Epithelial cell of prostate (primary cell): ENCODE measurements at regions not wholly inside any gene's neighbourhood (a gene's known extent, or its start where the extent isn't known, plus 50 kb on each side); places are given as distances from the start of the nearest gene placed in this dataset.
A peak's percentile ranks its signal among the peaks of the same experiment; 100 is the strongest.

Source experiments
- DNase-seq: peaks from one replicate; pipeline ENCODE4 v3.0.0-alpha.2; 2011; ENCODE audit warnings: low read depth, low spot score
- H3K27ac ChIP-seq: fragments of 450-650 bp; 2 replicates; pipeline ENCODE4 v1.5.1; 2017; ENCODE audit warnings: mild to moderate bottlenecking

DNA sequence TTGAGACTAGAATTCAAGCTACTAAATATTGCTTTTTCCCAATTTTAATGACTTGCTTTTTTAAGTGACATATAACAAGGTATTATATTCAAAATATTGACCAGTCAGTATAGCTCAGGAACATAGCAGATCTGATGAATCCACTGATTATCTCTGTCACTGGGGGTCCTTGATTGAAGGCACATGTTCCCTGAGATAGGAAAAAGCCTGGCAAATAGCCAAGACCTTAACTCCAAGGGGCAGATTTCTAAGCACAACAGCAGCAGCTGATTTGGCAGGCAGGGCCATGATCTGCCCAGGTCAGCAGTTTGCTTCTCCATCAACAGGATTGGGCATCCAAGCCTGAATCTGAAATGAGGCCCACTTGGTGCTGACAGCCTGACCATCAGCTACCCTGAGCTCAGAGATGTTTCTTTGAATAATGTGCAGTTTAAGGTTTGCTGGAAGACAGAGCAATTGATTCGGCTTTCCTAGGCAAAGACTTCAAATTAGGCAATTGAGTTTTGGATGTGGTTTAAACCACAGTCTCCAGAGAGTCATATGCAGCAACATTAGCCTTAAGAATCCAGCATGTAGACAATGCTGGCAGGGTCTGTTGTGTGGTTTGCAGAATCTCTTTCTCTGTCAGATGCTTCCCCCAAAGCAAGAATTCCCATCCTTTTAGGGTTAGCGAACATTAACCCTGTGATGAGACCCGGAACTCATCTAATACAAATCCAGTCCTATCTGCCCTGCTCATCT lies 352.6 kb downstream of the ADRA2A start:
- DNase-seq, result no peak
- H3K27ac ChIP-seq, result no peak overlapping the region

- H3K27ac ChIP-seq, result no peak overlapping the region
- DNase-seq, result no peak
Measured at GRCh38 chr10:111430070-111430469, 353.2 kb downstream of the ADRA2A start.

- no peak overlapping the region for H3K27ac ChIP-seq
- no peak for DNase-seq
Measured at GRCh38 chr10:111432588-111432987, 355.8 kb downstream of the ADRA2A start.

DNA sequence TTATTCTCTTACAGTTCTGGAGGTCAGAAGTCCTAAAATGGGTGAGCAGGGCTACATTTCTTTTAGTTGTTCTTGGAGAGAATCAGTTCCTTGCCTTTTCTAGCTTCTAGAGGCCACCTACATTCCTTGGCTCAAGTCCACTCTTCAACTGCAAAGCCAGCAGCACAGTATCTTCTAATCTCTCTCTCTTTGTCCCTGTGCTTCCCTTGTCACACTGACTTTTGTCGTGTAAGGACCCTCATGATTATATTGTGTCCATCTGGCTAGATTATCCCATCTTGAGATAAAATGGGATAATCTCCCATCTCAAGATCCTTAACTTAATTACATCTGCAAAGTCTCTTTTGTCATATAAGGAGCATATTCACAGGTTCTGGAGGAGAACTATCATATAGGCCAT lies 359.0 kb downstream of the ADRA2A start:
- DNase-seq, result no peak

GRCh38 chr10:111439034-111439842 lies 362.4 kb downstream of the ADRA2A start:
- H3K27ac ChIP-seq, result no peak overlapping the region
- DNase-seq, result no peak

More for the DNA sequence above, 359.0 kb downstream of the ADRA2A start:
- no peak overlapping the region for H3K27ac ChIP-seq

- H3K27ac ChIP-seq, result no peak overlapping the region
- DNase-seq, result no peak
Measured at GRCh38 chr10:111440501-111440900, 363.7 kb downstream of the ADRA2A start.

- no peak overlapping the region for H3K27ac ChIP-seq
- no peak for DNase-seq
Measured at GRCh38 chr10:111445667-111446066, 368.8 kb downstream of the ADRA2A start.

- DNase-seq, result no peak
- H3K27ac ChIP-seq, result no peak overlapping the region
Measured at GRCh38 chr10:111446966-111447365, 370.1 kb downstream of the ADRA2A start.

GRCh38 chr10:111452153-111452552 lies 375.3 kb downstream of the ADRA2A start:
- H3K27ac ChIP-seq, result no peak overlapping the region
- no peak for DNase-seq

DNA sequence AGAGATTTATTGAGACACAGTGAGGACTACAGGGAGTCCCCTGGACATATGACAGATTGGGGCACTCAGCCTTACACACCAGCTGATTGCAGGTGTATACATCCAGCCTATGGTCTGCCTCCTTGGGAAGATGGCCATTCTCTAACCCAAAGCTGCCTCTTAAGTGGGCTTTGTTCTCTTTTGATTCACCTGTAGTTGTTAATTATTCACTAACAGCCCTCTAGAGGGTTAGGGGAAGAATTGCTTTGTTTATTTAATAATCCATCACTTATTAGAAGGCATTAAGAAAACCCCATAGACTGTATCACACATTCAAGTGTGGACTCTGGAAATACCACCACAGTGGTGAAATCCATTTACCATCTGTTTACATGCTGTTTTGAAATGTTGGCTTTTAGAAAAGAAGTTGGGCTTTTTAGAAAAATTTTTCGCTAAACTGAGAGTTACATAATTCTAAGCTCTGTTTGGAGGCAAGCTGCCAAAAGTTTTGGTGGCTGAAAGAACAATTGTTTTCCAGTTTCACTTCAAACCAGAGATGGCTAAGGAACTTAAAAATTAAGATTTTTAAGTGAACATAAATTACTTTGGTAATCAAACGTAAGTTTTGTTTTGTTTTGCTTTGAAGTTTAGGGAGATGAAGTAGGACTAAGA lies 379.1 kb downstream of the ADRA2A start:
- no peak for DNase-seq
- no peak overlapping the region for H3K27ac ChIP-seq

DNA sequence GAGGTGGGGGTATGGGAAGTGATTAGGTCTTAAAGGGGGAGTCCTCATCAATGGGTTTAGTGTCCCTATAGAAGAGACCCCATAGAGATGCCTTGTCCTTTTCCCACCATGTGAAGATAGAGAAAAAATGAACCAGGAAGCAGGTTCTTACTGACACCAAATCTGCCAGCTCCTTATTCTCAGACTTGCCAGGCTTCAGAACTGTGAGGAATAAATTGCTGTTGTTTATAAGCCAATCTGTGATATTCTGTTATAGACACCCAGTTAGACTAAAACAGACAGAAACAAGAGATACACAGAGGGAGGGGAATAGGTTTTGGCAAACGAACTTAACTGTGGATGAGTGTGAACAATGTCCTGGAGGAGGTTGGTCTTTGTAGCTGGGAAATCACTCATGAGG lies 381.4 kb downstream of the ADRA2A start:
- H3K27ac ChIP-seq, result no peak overlapping the region
- no peak for DNase-seq

DNA sequence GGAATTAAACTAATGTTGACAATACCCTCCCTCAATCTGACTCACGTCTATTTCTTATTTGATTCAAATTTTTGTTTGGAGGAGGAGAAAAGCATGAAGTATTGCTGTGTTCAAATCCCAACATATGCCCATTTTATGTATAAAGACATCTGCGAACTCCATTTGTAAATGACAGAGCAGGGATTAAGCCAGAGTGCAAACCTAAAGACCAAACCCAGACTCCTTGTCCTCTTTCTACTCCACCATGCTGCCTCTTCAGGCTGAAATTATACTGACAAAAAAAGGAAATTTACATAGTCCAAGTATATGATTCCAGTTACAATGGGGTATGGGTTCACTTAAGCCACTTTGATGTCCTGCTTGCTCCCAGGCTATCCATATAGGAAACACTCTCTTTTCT lies 383.1 kb downstream of the ADRA2A start:
- no peak overlapping the region for H3K27ac ChIP-seq
- DNase-seq, result no peak

- DNase-seq, result no peak
Measured at GRCh38 chr10:111472445-111472844, 395.6 kb downstream of the ADRA2A start.

GRCh38 chr10:111473361-111473760 lies 396.5 kb downstream of the ADRA2A start:
- H3K27ac ChIP-seq, result no peak overlapping the region
- peak; percentile 69 for DNase-seq

More at GRCh38 chr10:111472445-111472844, 395.6 kb downstream of the ADRA2A start:
- H3K27ac ChIP-seq, result no peak overlapping the region

DNA sequence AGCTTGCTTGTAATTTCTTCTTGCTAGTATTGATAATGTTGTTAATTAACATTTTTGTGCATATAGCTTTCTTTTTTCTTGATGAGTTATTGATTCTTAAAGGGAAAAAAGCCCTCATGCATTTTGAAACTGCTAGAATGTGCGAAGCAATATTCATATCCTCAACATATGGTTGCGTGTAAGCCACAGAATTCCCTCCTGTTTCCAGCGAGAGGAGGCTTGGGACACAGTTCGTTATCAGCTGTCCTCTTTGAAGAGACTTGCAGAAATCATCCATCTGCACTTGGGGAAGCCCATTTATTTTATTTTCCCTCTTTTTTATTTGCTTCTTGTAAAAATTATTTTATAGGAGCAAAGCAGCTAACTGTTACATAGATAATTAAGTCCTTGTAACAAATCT lies 398.0 kb downstream of the ADRA2A start:
- DNase-seq, result no peak
- no peak overlapping the region for H3K27ac ChIP-seq

DNA sequence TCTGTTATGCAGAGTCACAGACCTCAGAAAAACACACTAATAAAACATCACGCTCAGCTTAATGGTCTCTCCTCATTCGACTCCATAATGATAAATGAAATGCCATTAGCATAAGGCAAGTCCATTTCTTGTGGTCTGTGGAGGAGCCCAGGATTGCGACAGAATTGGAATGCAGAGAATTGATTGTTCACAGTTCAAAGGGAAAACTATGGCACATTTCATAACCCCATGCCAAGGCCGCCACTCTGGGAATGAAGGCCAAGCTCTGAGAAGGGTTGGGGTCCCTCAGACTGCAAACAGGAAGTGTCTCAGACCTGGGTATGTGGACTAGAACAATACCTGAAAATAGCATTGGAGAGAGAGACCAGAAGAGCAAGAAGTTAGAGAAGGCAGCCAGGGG lies 398.9 kb downstream of the ADRA2A start:
- peak; percentile 18 for DNase-seq
- no peak overlapping the region for H3K27ac ChIP-seq

DNA sequence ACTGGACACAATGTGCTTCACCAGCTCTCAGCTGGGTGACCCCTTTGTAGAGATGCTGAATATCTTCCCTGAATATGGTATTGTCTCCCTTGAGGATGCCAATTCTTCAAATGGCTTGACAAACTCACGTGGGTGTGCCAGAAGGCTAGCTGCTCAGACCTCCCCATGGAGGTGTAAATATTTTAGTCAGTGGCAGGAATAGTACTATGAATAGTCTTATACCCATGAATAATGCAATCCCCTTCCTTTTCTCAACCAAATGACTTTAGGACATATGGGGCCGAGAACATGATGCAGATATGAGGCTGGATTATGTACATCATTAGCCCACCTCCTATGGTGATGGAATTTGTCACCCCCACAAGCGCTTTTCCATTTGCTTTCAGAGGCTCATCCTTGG lies 401.8 kb downstream of the ADRA2A start:
- no peak for DNase-seq
- H3K27ac ChIP-seq, result no peak overlapping the region

GRCh38 chr10:111479966-111480365 lies 403.1 kb downstream of the ADRA2A start:
- H3K27ac ChIP-seq, result peak overlapping the region; percentile 29
- peak; percentile 48 for DNase-seq

DNA sequence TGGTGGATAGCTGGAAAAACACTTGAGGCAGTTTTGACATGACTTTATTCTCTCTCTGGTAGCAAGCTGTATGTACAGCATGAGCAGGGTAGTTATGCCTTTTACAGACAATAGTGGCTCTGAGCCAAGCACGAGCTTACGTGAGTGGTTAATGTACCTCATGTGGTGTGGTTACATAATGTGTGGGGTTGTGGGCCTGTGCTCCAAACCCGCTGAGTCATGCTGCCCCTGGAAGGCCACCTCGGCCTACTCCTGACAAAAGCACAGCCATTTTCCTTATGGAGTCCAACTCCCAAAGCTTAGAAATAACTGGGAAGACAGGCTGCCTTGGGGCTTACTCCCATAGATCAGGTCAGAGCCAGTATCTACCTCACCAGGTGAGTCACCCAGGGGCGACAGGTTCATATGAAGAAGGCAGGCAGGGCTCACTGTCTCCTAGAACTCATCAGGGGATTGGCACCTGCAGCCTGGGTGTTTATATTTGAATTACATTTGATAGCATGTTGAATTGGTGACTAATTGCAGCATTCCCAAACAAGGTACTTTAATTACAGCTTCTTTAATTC lies 404.5 kb downstream of the ADRA2A start:
- no peak overlapping the region for H3K27ac ChIP-seq
- peak; percentile 10 for DNase-seq

GRCh38 chr10:111481866-111482265 lies 405.0 kb downstream of the ADRA2A start:
- DNase-seq, result no peak
- H3K27ac ChIP-seq, result no peak overlapping the region
